ENCODE measurements at regions not wholly inside any gene's neighbourhood (a gene's known extent, or its start where the extent isn't known, plus 50 kb on each side); places are given as distances from the start of the nearest gene placed in this dataset.

DNA sequence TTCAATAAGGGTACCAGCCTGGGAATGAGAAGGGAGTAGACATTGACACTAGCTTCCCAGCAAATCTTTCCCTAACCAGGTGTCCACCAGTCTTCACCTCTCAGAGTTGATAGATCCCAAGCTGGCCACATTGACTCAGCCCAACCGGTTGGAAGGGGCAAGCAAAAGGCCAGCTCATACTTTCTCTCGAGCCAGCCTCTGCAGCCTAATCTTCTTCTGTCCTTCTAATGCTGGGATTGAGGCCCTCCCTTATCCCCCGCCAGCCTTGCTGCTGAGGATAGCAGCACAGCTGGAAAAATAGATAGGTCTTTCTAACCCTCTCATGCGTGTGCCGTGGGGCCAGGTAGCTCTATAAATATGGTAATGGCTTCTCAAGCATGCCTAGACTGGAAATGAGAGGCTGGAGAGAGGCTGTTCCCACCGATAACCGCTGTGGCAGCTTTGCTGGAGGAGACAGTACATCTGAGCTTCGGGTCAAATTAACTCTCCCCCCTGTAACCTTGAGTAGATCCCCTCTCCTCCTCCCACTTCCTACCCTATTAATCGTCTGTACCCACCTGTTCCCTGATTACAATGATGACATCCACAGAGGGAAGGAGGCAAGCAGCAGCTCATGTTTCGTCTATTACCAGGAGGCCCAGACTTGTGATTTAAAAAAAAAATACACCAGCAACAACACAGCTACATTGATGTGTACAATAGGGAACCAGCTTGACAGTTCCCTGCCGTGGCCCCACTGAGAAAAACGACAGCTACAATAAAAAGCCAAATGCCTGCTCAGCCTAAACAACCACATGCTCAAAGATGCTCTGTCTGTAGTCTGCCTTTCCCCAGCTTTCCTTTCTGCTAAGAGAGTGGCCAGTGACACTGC lies 219.9 kb upstream of the BRINP1 start:
- DNase-seq (no peak), ATAC-seq (replicated peaks) (no peak)
- peaks cover 0 to 3% of the 10 kb centered on the region in 2 donors for H3K9me3 Mint-ChIP-seq
- no peak overlapping the region for H3K4me3 Mint-ChIP-seq
- H3K4me1 Mint-ChIP-seq, result no peaks in the 10 kb centered on the region
- H3K27ac Mint-ChIP-seq, result no peak overlapping the region
- H3K27me3 Mint-ChIP-seq, result no peaks in the 10 kb centered on the region
- no peaks in the 10 kb centered on the region for H3K36me3 Mint-ChIP-seq

DNA sequence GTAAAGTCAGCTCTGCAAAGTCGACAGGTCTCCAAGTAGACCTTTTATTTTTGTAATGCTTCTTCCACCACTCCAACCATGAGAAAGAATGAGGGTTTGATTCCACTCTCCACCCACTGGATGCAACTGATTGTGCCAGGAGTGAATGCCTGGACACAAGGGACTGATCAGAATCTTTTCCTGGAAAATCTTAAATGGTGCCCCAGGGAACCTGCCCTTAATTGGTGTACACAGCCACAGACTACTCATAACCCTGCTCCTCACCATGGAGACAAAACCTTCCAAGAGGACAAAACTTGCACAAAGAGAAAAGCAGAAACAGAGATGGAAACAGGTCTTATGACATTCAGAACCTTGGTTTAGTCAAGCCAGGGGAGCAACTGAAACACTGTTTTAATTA lies 208.6 kb upstream of the BRINP1 start:
- Mint-ChIP-seq H3K27me3 (no peaks in the 10 kb centered on the region), H3K36me3 (peaks cover 0 to 2% of the 10 kb centered on the region in 2 donors), H3K27ac (no peak overlapping the region), H3K4me1 (no peaks in the 10 kb centered on the region), H3K9me3 (peaks cover under 1 to 1% of the 10 kb centered on the region in 2 donors), H3K4me3 (no peak overlapping the region)
- ATAC-seq (replicated peaks), result no peak
- no peak for DNase-seq

- Mint-ChIP-seq H3K4me1 (peaks cover 4 to 7% of the 10 kb centered on the region in 2 donors), H3K9me3 (no peaks in the 10 kb centered on the region), H3K27ac (no peak overlapping the region), H3K4me3 (no peak overlapping the region), H3K36me3 (no peaks in the 10 kb centered on the region), H3K27me3 (peaks cover 30 to 43% of the 10 kb centered on the region in 2 donors)
- DNase-seq (no peak), ATAC-seq (replicated peaks) (no peak)
Observed at GRCh38 chr9:119559986-119560385, 190.8 kb upstream of the BRINP1 start.

DNA sequence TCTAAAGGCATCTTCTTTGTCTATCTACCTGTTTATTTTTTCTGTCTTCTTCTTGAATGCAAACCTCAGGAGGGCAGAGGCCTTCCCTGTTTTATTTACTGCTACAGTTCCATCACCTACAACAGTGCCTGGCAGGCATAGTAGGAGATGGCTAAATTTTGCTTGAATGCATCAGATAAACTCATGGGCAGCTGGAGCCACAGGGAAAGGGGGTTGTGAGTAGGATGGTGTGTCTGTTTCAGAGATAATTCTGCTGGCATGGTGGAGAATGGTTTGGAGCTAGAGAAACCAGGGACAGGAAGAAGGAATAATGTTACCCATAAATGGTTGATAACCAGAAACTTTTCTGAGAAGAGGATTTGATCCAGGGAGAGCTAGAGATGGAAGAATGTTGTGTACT lies 189.8 kb upstream of the BRINP1 start:
- Mint-ChIP-seq H3K27ac (no peak overlapping the region), H3K36me3 (no peaks in the 10 kb centered on the region), H3K4me1 (peaks cover 4 to 7% of the 10 kb centered on the region in 2 donors), H3K27me3 (peaks cover 30 to 43% of the 10 kb centered on the region in 2 donors), H3K9me3 (no peaks in the 10 kb centered on the region), H3K4me3 (no peak overlapping the region)
- no peak for DNase-seq
- no peak for ATAC-seq (replicated peaks)

DNA sequence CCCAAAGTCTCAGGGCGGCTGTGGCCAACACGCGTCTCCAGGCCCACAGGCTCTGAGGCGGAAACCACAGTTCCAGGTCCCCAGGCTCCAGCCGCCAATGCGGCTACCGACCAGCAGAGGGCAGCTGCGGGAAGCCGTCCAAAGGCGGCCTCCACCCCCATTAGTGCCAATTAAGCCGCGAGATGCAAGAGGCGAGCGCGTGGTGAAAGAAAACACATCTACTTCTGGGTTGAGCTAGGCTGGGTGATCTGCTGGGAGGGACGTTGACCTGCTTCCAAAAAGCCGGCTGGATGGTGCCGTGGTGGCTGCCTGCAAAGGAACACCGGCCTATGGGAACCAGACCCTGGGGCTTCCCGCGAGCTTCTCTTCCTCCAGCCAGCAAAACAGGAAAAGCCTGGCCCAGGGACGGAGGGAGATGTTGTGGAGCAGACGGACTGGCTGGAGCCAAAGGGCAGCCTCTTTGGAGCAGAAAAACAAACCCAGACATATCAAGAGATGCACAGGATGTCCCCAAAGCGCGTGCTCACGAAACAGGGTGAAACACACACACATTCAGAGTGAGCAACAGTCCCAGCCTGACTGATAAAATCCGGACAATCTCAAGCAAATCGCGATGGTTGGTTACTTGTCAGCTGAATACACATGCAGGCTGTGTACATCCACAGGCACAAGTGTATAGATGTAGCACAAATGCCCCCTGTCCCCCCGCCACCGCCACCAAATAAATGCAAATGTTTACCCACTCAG lies 187.1 kb upstream of the BRINP1 start:
- DNase-seq (peak; percentile 50), ATAC-seq (replicated peaks) (peak; percentile 89 to 92)
- peak overlapping the region in 1 of 2 donors; percentile 22 for H3K4me3 Mint-ChIP-seq

DNA sequence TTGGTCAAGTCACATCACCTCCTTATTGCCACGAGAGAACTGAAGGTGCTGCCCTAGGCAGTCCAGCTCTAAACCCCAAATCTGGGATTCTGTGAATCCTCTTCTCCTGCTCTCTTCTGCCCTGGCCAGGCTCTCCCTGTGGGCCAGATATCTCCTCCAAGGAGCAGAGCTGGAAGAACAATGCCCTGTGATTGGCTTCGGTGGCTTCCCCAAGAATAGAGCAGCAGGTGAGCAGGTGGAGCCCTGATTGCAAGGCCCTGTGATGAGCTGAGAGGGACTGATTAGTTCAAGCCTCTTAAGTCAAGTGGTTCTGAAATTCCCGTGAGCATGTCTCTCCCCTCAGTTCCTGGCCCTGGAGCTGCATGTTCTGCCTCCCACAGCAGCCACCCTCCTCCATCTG lies 175.3 kb upstream of the BRINP1 start:
- no peaks in the 10 kb centered on the region for H3K36me3 Mint-ChIP-seq
- ATAC-seq (replicated peaks), result no peak

More for the DNA sequence above, 187.1 kb upstream of the BRINP1 start:
- no peaks in the 10 kb centered on the region for H3K9me3 Mint-ChIP-seq
- H3K27ac Mint-ChIP-seq, result no peak overlapping the region
- H3K27me3 Mint-ChIP-seq, result peaks cover 27 to 34% of the 10 kb centered on the region in 2 donors
- H3K36me3 Mint-ChIP-seq, result no peaks in the 10 kb centered on the region
- H3K4me1 Mint-ChIP-seq, result peaks cover 4 to 7% of the 10 kb centered on the region in 2 donors

GRCh38 chr9:119537138-119537537 lies 167.9 kb upstream of the BRINP1 start:
- DNase-seq (no peak), ATAC-seq (replicated peaks) (no peak)
- no peaks in the 10 kb centered on the region for H3K27me3 Mint-ChIP-seq
- H3K36me3 Mint-ChIP-seq, result no peaks in the 10 kb centered on the region
- no peak overlapping the region for H3K4me3 Mint-ChIP-seq
- no peak overlapping the region for H3K27ac Mint-ChIP-seq
- no peaks in the 10 kb centered on the region for H3K4me1 Mint-ChIP-seq
- peaks cover 0 to 3% of the 10 kb centered on the region in 2 donors for H3K9me3 Mint-ChIP-seq

More for the DNA sequence above, 175.3 kb upstream of the BRINP1 start:
- Mint-ChIP-seq H3K9me3 (peaks cover 3% of the 10 kb centered on the region in 2 donors), H3K4me3 (no peak overlapping the region), H3K27me3 (no peaks in the 10 kb centered on the region), H3K27ac (no peak overlapping the region), H3K4me1 (no peaks in the 10 kb centered on the region)
- no peak for DNase-seq

DNA sequence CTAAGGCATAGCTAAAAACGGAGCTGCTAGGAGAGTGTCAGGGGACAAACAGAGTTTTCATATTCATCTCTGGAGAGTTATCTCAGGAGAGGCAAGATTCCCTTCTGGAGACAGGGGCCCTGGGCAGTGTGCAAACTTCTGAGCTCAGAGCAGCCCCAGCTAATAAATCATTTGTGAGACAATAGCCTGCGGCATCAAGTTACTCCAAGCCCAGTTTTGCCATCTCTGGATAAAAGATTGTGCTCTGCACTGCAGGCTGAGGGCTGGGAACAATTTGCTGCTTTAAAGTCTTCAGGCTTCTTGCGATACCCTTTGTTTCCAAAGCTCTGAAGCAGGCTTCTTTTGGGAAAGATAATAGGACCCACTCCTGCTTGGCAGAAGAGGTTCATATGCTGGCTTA lies 164.3 kb upstream of the BRINP1 start:
- ATAC-seq (replicated peaks), result no peak
- Mint-ChIP-seq H3K27ac (no peak overlapping the region), H3K36me3 (no peaks in the 10 kb centered on the region), H3K9me3 (no peaks in the 10 kb centered on the region), H3K4me1 (no peaks in the 10 kb centered on the region), H3K4me3 (no peak overlapping the region), H3K27me3 (no peaks in the 10 kb centered on the region)
- DNase-seq, result no peak

GRCh38 chr9:119526698-119527097 lies 157.5 kb upstream of the BRINP1 start:
- H3K27me3 Mint-ChIP-seq, result no peaks in the 10 kb centered on the region
- H3K4me1 Mint-ChIP-seq, result no peaks in the 10 kb centered on the region
- no peak overlapping the region for H3K4me3 Mint-ChIP-seq
- H3K36me3 Mint-ChIP-seq, result no peaks in the 10 kb centered on the region
- H3K27ac Mint-ChIP-seq, result no peak overlapping the region
- ATAC-seq (replicated peaks) (no peak), DNase-seq (no peak)
- H3K9me3 Mint-ChIP-seq, result peaks cover 0 to 1% of the 10 kb centered on the region in 2 donors

DNA sequence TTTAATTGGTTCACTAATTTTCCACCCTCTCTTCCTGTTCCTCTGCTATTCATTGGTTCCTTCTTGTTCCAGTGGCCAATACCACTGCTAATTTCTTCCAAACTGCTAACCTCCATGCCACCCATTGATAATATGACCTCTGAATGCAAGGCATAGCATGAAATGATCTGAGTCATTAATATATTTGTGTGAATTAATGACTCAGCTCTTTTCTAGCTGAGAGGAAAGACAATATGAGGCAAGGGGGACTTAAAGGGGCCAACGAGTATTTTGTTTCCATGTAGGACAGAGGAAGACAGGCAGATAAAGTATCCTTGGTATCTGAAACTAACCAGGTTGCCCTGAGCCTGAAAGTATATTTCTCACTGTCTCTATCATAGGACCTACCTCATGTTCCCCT lies 154.3 kb upstream of the BRINP1 start:
- Mint-ChIP-seq H3K4me1 (no peaks in the 10 kb centered on the region), H3K27ac (no peak overlapping the region), H3K9me3 (peaks cover 0 to 1% of the 10 kb centered on the region in 2 donors), H3K36me3 (no peaks in the 10 kb centered on the region), H3K27me3 (no peaks in the 10 kb centered on the region), H3K4me3 (no peak overlapping the region)
- ATAC-seq (replicated peaks), result no peak
- no peak for DNase-seq

- Mint-ChIP-seq H3K27me3 (no peaks in the 10 kb centered on the region), H3K9me3 (peaks cover 0 to 1% of the 10 kb centered on the region in 2 donors), H3K36me3 (no peaks in the 10 kb centered on the region), H3K27ac (no peak overlapping the region), H3K4me1 (no peaks in the 10 kb centered on the region), H3K4me3 (no peak overlapping the region)
- no peak for ATAC-seq (replicated peaks)
- no peak for DNase-seq
Observed at GRCh38 chr9:119522381-119522780, 153.1 kb upstream of the BRINP1 start.

DNA sequence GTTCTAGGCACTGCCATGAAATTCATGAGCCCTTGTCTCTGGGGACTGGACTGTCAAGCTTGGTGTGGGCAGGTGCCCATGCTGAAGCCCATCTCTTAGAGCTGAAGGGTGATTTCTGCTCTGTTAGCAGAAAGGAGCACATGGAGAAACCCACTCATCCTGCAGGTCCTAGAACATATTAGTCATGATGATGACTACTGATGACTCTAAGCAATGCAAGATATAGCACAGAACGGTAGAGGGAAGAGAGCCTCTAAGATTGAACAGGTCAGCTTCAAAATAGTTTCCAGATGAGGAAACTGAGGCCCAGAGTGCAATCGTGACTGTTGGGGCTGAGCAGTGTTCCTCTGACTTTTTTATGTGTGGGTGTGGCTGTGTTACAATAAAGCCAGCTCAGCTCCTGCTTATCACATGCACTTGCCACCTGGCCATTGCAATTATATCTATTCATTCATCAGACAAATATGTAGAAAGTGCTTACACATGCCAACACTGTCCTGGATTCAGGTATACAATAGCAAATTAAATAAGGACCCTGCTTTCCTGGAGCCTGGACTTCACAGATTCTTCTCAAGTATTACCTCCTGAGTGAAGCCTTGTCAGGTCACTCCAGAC lies 140.2 kb upstream of the BRINP1 start:
- Mint-ChIP-seq H3K4me1 (no peaks in the 10 kb centered on the region), H3K4me3 (no peak overlapping the region), H3K27ac (no peak overlapping the region), H3K36me3 (no peaks in the 10 kb centered on the region), H3K27me3 (no peaks in the 10 kb centered on the region), H3K9me3 (peaks cover 5 to 11% of the 10 kb centered on the region in 2 donors)
- no peak for ATAC-seq (replicated peaks)
- DNase-seq, result no peak

DNA sequence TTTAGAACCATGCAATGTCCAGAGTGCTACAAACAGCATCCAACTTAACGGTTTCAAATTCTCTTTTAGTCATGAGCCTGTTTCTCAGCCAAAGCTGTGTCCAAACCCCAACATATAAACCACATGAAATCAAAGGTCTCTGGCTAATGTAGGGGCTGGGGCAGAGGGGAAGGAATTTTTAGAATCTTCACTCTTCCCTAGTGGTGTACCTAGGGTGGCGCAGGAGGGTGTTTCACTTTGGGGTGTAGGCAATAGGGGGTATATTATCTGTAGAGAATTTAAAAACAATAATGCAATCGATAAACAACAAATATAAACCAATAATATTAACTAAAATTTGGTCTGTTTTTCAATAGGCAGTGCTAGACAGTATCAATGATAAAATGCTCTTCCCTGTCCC lies 132.1 kb upstream of the BRINP1 start:
- ATAC-seq (replicated peaks) (no peak), DNase-seq (no peak)
- Mint-ChIP-seq H3K27me3 (peaks cover 0 to 3% of the 10 kb centered on the region in 2 donors), H3K27ac (no peak overlapping the region), H3K36me3 (no peaks in the 10 kb centered on the region), H3K9me3 (peaks cover 4 to 9% of the 10 kb centered on the region in 2 donors), H3K4me1 (no peaks in the 10 kb centered on the region), H3K4me3 (no peak overlapping the region)

- Mint-ChIP-seq H3K27ac (no peak overlapping the region), H3K27me3 (peaks cover 0 to 3% of the 10 kb centered on the region in 2 donors), H3K36me3 (no peaks in the 10 kb centered on the region), H3K4me1 (no peaks in the 10 kb centered on the region), H3K9me3 (peaks cover 4 to 9% of the 10 kb centered on the region in 2 donors), H3K4me3 (no peak overlapping the region)
- no peak for DNase-seq
- ATAC-seq (replicated peaks), result no peak
Observed at GRCh38 chr9:119500072-119500771, 131.0 kb upstream of the BRINP1 start.
